H1 (cell line): ENCODE measurements at regions not wholly inside any gene's neighbourhood (a gene's known extent, or its start where the extent isn't known, plus 50 kb on each side); places are given as distances from the start of the nearest gene placed in this dataset.

ENCODE experiments used
- CTCF ChIP-seq, 3 experiments: IDR thresholded peaks; 1 replicate in 2 of 3; 2 replicates in 1 of 3; pipeline versions ENCODE4 v1.5.1 to v1.6.1; 2011; ENCODE audit warnings: low read length in 3 of 3, mild to moderate bottlenecking in 3 of 3, inconsistent platforms in 2 of 3, low read depth in 1 of 3, moderate library complexity in 1 of 3; ENCODE audit not compliant: insufficient read depth in 1 of 3; ENCODE audit errors: control extremely low read depth in 1 of 3
- POLR2A ChIP-seq, 2 experiments: IDR thresholded peaks; 1 replicate in 1 of 2; 2 replicates in 1 of 2; pipeline ENCODE4 v1.6.1; 2011; ENCODE audit warnings: low read depth in 2 of 2, low read length in 2 of 2, mild to moderate bottlenecking in 2 of 2; ENCODE audit errors: control extremely low read depth in 1 of 2
- POLR2AphosphoS5 ChIP-seq: IDR thresholded peaks from 2 replicates; pipeline ENCODE4 v1.6.1; 2011; ENCODE audit warnings: low read depth, low read length

GRCh38 chr5:107323536-107323935 is 347.2 kb downstream of the EFNA5 start:
- TF ChIP-seq POLR2A (IDR thresholded peaks at IDR 0.05; ENCODE audit: control extremely low read depth in 1 of 2, low read depth in 2 of 2, low read length in 2 of 2) (no peak), POLR2AphosphoS5 (no peak), CTCF (IDR thresholded peaks at IDR 0.05; ENCODE audit: control extremely low read depth in 1 of 3, insufficient read depth in 1 of 3, low read depth in 1 of 3, low read length in 3 of 3) (no peak)
